ENCODE measurements at regions not wholly inside any gene's neighbourhood (a gene's known extent, or its start where the extent isn't known, plus 50 kb on each side); places are given as distances from the start of the nearest gene placed in this dataset.

- Histone ChIP-seq H3K27me3 (ENCODE audit: insufficient read depth, low read depth, low read length) (no peaks in the 10 kb centered on the region), H3K9ac (ENCODE audit: low read length) (no peak overlapping the region), H3K27ac (ENCODE audit: low read length) (no peak overlapping the region), H3F3A (ENCODE audit: insufficient read depth, low read length, poor library complexity, severe bottlenecking) (no peaks in the 10 kb centered on the region), H3K79me2 (replicated peaks; ENCODE audit: insufficient read depth, low read length) (no peaks in the 10 kb centered on the region), H3K9me3 (ENCODE audit: low read length) (no peaks in the 10 kb centered on the region), H2AFZ (ENCODE audit: low read depth, low read length) (no peak overlapping the region), H4K20me1 (ENCODE audit: insufficient read depth) (no peaks in the 10 kb centered on the region), H3K9me2 (ENCODE audit: insufficient read depth, low read length) (no peaks in the 10 kb centered on the region), H3K36me3 (ENCODE audit: insufficient read depth, low read length) (no peaks in the 10 kb centered on the region), H3K4me2 (ENCODE audit: low read length) (no peak overlapping the region), H3K4me3 (ENCODE audit: low read length) (no peak overlapping the region)
- no peak for TF ChIP-seq EP300 (conservative IDR thresholded peaks at IDR 0.05; ENCODE audit: poor library complexity, severe bottlenecking)
- TF ChIP-seq MXI1 (conservative IDR thresholded peaks at IDR 0.05; ENCODE audit: poor library complexity, severe bottlenecking): no peak
- no peak for TF ChIP-seq TAF1 (IDR thresholded peaks at IDR 0.05; ENCODE audit: low read depth)
- no peak for TF ChIP-seq SMC3 (conservative IDR thresholded peaks at IDR 0.05; ENCODE audit: poor library complexity)
- TF ChIP-seq RAD21 (conservative IDR thresholded peaks at IDR 0.05): no peak
- TF ChIP-seq CTCF (IDR thresholded peaks at IDR 0.05; ENCODE audit: poor library complexity, severe bottlenecking): no peak
- TF ChIP-seq POLR2AphosphoS5 (IDR thresholded peaks at IDR 0.05): no peak
- no peak for TF ChIP-seq REST (IDR thresholded peaks at IDR 0.05; ENCODE audit: borderline replicate concordance)
- TF ChIP-seq EZH2 (IDR thresholded peaks at IDR 0.05; ENCODE audit: borderline replicate concordance, insufficient read depth, low read length, poor library complexity, severe bottlenecking): no peak
Observed at GRCh38 chr4:124306352-124306751, 406.2 kb downstream of the ANKRD50 start.

GRCh38 chr4:124307143-124307542, 405.4 kb downstream of the ANKRD50 start:
- no peak for TF ChIP-seq RAD21 (conservative IDR thresholded peaks at IDR 0.05)
- no peak for TF ChIP-seq MXI1 (conservative IDR thresholded peaks at IDR 0.05; ENCODE audit: poor library complexity, severe bottlenecking)
- no peak for TF ChIP-seq CTCF (IDR thresholded peaks at IDR 0.05; ENCODE audit: poor library complexity, severe bottlenecking)
- no peak for TF ChIP-seq SMC3 (conservative IDR thresholded peaks at IDR 0.05; ENCODE audit: poor library complexity)
- no peak for TF ChIP-seq EP300 (conservative IDR thresholded peaks at IDR 0.05; ENCODE audit: poor library complexity, severe bottlenecking)
- no peak for TF ChIP-seq REST (IDR thresholded peaks at IDR 0.05; ENCODE audit: borderline replicate concordance)
- no peak for TF ChIP-seq POLR2AphosphoS5 (IDR thresholded peaks at IDR 0.05)
- no peak for TF ChIP-seq TAF1 (IDR thresholded peaks at IDR 0.05; ENCODE audit: low read depth)
- TF ChIP-seq EZH2 (IDR thresholded peaks at IDR 0.05; ENCODE audit: borderline replicate concordance, insufficient read depth, low read length, poor library complexity, severe bottlenecking): no peak
- no peaks in the 10 kb centered on the region for H4K20me1 ChIP-seq (ENCODE audit: insufficient read depth)
- H3K9ac ChIP-seq (ENCODE audit: low read length): no peak overlapping the region
- no peaks in the 10 kb centered on the region for H3K9me3 ChIP-seq (ENCODE audit: low read length)
- no peak overlapping the region for H3K27ac ChIP-seq (ENCODE audit: low read length)
- H3K27me3 ChIP-seq (ENCODE audit: insufficient read depth, low read depth, low read length): no peaks in the 10 kb centered on the region
- no peak overlapping the region for H3K4me3 ChIP-seq (ENCODE audit: low read length)
- no peaks in the 10 kb centered on the region for H3K9me2 ChIP-seq (ENCODE audit: insufficient read depth, low read length)
- no peaks in the 10 kb centered on the region for H3F3A ChIP-seq (ENCODE audit: insufficient read depth, low read length, poor library complexity, severe bottlenecking)
- H2AFZ ChIP-seq (ENCODE audit: low read depth, low read length): no peak overlapping the region
- no peaks in the 10 kb centered on the region for H3K36me3 ChIP-seq (ENCODE audit: insufficient read depth, low read length)
- no peak overlapping the region for H3K4me2 ChIP-seq (ENCODE audit: low read length)
- H3K79me2 ChIP-seq (replicated peaks; ENCODE audit: insufficient read depth, low read length): no peaks in the 10 kb centered on the region

Data from neural cell (in vitro differentiated cells).